ENCODE measurements at regions not wholly inside any gene's neighbourhood (a gene's known extent, or its start where the extent isn't known, plus 50 kb on each side); places are given as distances from the start of the nearest gene placed in this dataset.
"Not testable (repeated sequence)": the region's sequence is repeated elsewhere in the genome, so short reads cannot be mapped to it uniquely, and the experiment has no call there.

- H3K4me3 Mint-ChIP-seq; H3K27ac Mint-ChIP-seq; intact Hi-C loops (cut with micrococcal nuclease); POLR2A ChIA-PET; H3K36me3 Mint-ChIP-seq (ENCODE audit: low read depth); CTCF ChIA-PET; H3K9me3 Mint-ChIP-seq; H3K27me3 Mint-ChIP-seq; ATAC-seq; DNase-seq; H3K4me1 Mint-ChIP-seq (ENCODE audit: low read depth): not testable (repeated sequence)
Measured at GRCh38 chr16:16625140-16625539, 246.2 kb downstream of the NPIPA7 start.

- POLR2A ChIA-PET; ATAC-seq; DNase-seq; H3K27me3 Mint-ChIP-seq; H3K4me3 Mint-ChIP-seq; H3K9me3 Mint-ChIP-seq; CTCF ChIA-PET; H3K27ac Mint-ChIP-seq; H3K36me3 Mint-ChIP-seq (ENCODE audit: low read depth); H3K4me1 Mint-ChIP-seq (ENCODE audit: low read depth); intact Hi-C loops (cut with micrococcal nuclease): not testable (repeated sequence)
Measured at GRCh38 chr16:16627865-16628264, 248.9 kb downstream of the NPIPA7 start.

GRCh38 chr16:16638231-16638630 lies 259.3 kb downstream of the NPIPA7 start:
- intact Hi-C loops (cut with micrococcal nuclease); H3K27ac Mint-ChIP-seq; H3K4me1 Mint-ChIP-seq (ENCODE audit: low read depth); POLR2A ChIA-PET; H3K9me3 Mint-ChIP-seq; H3K27me3 Mint-ChIP-seq; H3K4me3 Mint-ChIP-seq; CTCF ChIA-PET; DNase-seq; H3K36me3 Mint-ChIP-seq (ENCODE audit: low read depth); ATAC-seq: not testable (repeated sequence)

GRCh38 chr16:16638714-16639113 lies 259.8 kb downstream of the NPIPA7 start:
- DNase-seq; H3K27me3 Mint-ChIP-seq; CTCF ChIA-PET; intact Hi-C loops (cut with micrococcal nuclease); H3K27ac Mint-ChIP-seq; H3K4me3 Mint-ChIP-seq; H3K36me3 Mint-ChIP-seq (ENCODE audit: low read depth); H3K9me3 Mint-ChIP-seq; POLR2A ChIA-PET; ATAC-seq; H3K4me1 Mint-ChIP-seq (ENCODE audit: low read depth): not testable (repeated sequence)

- H3K4me3 Mint-ChIP-seq; H3K27ac Mint-ChIP-seq; H3K27me3 Mint-ChIP-seq; POLR2A ChIA-PET; intact Hi-C loops (cut with micrococcal nuclease); ATAC-seq; H3K4me1 Mint-ChIP-seq (ENCODE audit: low read depth); H3K36me3 Mint-ChIP-seq (ENCODE audit: low read depth); DNase-seq; CTCF ChIA-PET; H3K9me3 Mint-ChIP-seq: not testable (repeated sequence)
Measured at GRCh38 chr16:16643828-16644227, 264.9 kb downstream of the NPIPA7 start.

- H3K4me3 Mint-ChIP-seq; CTCF ChIA-PET; H3K36me3 Mint-ChIP-seq (ENCODE audit: low read depth); DNase-seq; H3K27ac Mint-ChIP-seq; H3K27me3 Mint-ChIP-seq; intact Hi-C loops (cut with micrococcal nuclease); ATAC-seq; POLR2A ChIA-PET; H3K9me3 Mint-ChIP-seq; H3K4me1 Mint-ChIP-seq (ENCODE audit: low read depth): not testable (repeated sequence)
Measured at GRCh38 chr16:16648002-16648401, 269.1 kb downstream of the NPIPA7 start.

GRCh38 chr16:16672180-16672812 lies 293.4 kb downstream of the NPIPA7 start:
- intact Hi-C loops (cut with micrococcal nuclease): not testable (repeated sequence)

GRCh38 chr16:16674820-16675219 lies 295.9 kb downstream of the NPIPA7 start:
- H3K9me3 Mint-ChIP-seq; H3K4me3 Mint-ChIP-seq; H3K4me1 Mint-ChIP-seq (ENCODE audit: low read depth); intact Hi-C loops (cut with micrococcal nuclease); CTCF ChIA-PET; H3K36me3 Mint-ChIP-seq (ENCODE audit: low read depth); H3K27ac Mint-ChIP-seq; ATAC-seq; DNase-seq; POLR2A ChIA-PET; H3K27me3 Mint-ChIP-seq: not testable (repeated sequence)

More at GRCh38 chr16:16672180-16672812, 293.4 kb downstream of the NPIPA7 start:
- CTCF ChIA-PET; H3K27me3 Mint-ChIP-seq; H3K9me3 Mint-ChIP-seq; H3K4me1 Mint-ChIP-seq (ENCODE audit: low read depth); DNase-seq; H3K4me3 Mint-ChIP-seq; POLR2A ChIA-PET; H3K27ac Mint-ChIP-seq; H3K36me3 Mint-ChIP-seq (ENCODE audit: low read depth): not testable (repeated sequence)
- peak; percentile 42 for ATAC-seq

- intact Hi-C loops (cut with micrococcal nuclease); H3K27me3 Mint-ChIP-seq; CTCF ChIA-PET; H3K27ac Mint-ChIP-seq; ATAC-seq; H3K4me3 Mint-ChIP-seq; POLR2A ChIA-PET; H3K9me3 Mint-ChIP-seq; H3K36me3 Mint-ChIP-seq (ENCODE audit: low read depth); H3K4me1 Mint-ChIP-seq (ENCODE audit: low read depth); DNase-seq: not testable (repeated sequence)
Measured at GRCh38 chr16:16721849-16722248, 342.9 kb downstream of the NPIPA7 start.

GRCh38 chr16:16722666-16723065 lies 343.7 kb downstream of the NPIPA7 start:
- DNase-seq; H3K27ac Mint-ChIP-seq; CTCF ChIA-PET; H3K4me1 Mint-ChIP-seq (ENCODE audit: low read depth); H3K36me3 Mint-ChIP-seq (ENCODE audit: low read depth); POLR2A ChIA-PET; H3K9me3 Mint-ChIP-seq; ATAC-seq; H3K4me3 Mint-ChIP-seq; intact Hi-C loops (cut with micrococcal nuclease); H3K27me3 Mint-ChIP-seq: not testable (repeated sequence)

GRCh38 chr16:16723819-16724519 lies 345.0 kb downstream of the NPIPA7 start:
- H3K4me1 Mint-ChIP-seq (ENCODE audit: low read depth); H3K27me3 Mint-ChIP-seq; H3K4me3 Mint-ChIP-seq; DNase-seq; H3K27ac Mint-ChIP-seq; intact Hi-C loops (cut with micrococcal nuclease); H3K9me3 Mint-ChIP-seq; POLR2A ChIA-PET; H3K36me3 Mint-ChIP-seq (ENCODE audit: low read depth); ATAC-seq; CTCF ChIA-PET: not testable (repeated sequence)

GRCh38 chr16:16727048-16727447 lies 348.1 kb downstream of the NPIPA7 start:
- H3K4me3 Mint-ChIP-seq; H3K36me3 Mint-ChIP-seq (ENCODE audit: low read depth); ATAC-seq; CTCF ChIA-PET; H3K4me1 Mint-ChIP-seq (ENCODE audit: low read depth); H3K27ac Mint-ChIP-seq; DNase-seq; POLR2A ChIA-PET; H3K27me3 Mint-ChIP-seq; H3K9me3 Mint-ChIP-seq; intact Hi-C loops (cut with micrococcal nuclease): not testable (repeated sequence)
